ENCODE measurements at regions not wholly inside any gene's neighbourhood (a gene's known extent, or its start where the extent isn't known, plus 50 kb on each side); places are given as distances from the start of the nearest gene placed in this dataset.

GRCh38 chr6:119598883-119599282 lies 249.3 kb upstream of the MAN1A1 start:
- Histone ChIP-seq H3K27ac (ENCODE audit: low read length) (no peak overlapping the region), H3K9me3 (ENCODE audit: insufficient read depth, low read length) (no peaks in the 10 kb centered on the region), H3K4me3 (ENCODE audit: low read length) (no peak overlapping the region), H3K36me3 (replicated peaks; ENCODE audit: low read depth, low read length) (no peaks in the 10 kb centered on the region), H3K27me3 (ENCODE audit: low read depth, low read length) (no peaks in the 10 kb centered on the region), H3K4me1 (ENCODE audit: low read length) (no peaks in the 10 kb centered on the region), H3K9ac (ENCODE audit: low read length) (no peak overlapping the region), H3K79me2 (ENCODE audit: low read length) (no peaks in the 10 kb centered on the region), H3K4me2 (ENCODE audit: low read length) (no peak overlapping the region), H2AFZ (ENCODE audit: low read depth, low read length) (no peak overlapping the region), H4K20me1 (ENCODE audit: insufficient read depth, low read length) (no peaks in the 10 kb centered on the region)
- no peak for TF ChIP-seq EZH2phosphoT487 (IDR thresholded peaks at IDR 0.05; ENCODE audit: low read depth)

- Histone ChIP-seq H3K4me1 (ENCODE audit: low read length) (no peaks in the 10 kb centered on the region), H3K79me2 (ENCODE audit: low read length) (no peaks in the 10 kb centered on the region), H3K27ac (ENCODE audit: low read length) (no peak overlapping the region), H3K27me3 (ENCODE audit: low read depth, low read length) (no peaks in the 10 kb centered on the region), H4K20me1 (ENCODE audit: insufficient read depth, low read length) (no peaks in the 10 kb centered on the region), H2AFZ (ENCODE audit: low read depth, low read length) (no peak overlapping the region), H3K4me3 (ENCODE audit: low read length) (no peak overlapping the region), H3K9ac (ENCODE audit: low read length) (no peak overlapping the region), H3K36me3 (replicated peaks; ENCODE audit: low read depth, low read length) (no peaks in the 10 kb centered on the region), H3K9me3 (ENCODE audit: insufficient read depth, low read length) (no peaks in the 10 kb centered on the region), H3K4me2 (ENCODE audit: low read length) (no peak overlapping the region)
- no peak for TF ChIP-seq CTCF (IDR thresholded peaks at IDR 0.05; ENCODE audit: low read depth, low read length)
- no peak for TF ChIP-seq EZH2phosphoT487 (IDR thresholded peaks at IDR 0.05; ENCODE audit: low read depth)
Observed at GRCh38 chr6:119594907-119595306, 245.3 kb upstream of the MAN1A1 start.

- no peaks in the 10 kb centered on the region for H3K27me3 ChIP-seq (ENCODE audit: low read depth, low read length)
- no peaks in the 10 kb centered on the region for H3K36me3 ChIP-seq (replicated peaks; ENCODE audit: low read depth, low read length)
- H3K9me3 ChIP-seq (ENCODE audit: insufficient read depth, low read length), result no peaks in the 10 kb centered on the region
- no peak overlapping the region for H3K9ac ChIP-seq (ENCODE audit: low read length)
- H3K4me2 ChIP-seq (ENCODE audit: low read length), result no peak overlapping the region
- no peak overlapping the region for H3K27ac ChIP-seq (ENCODE audit: low read length)
- no peaks in the 10 kb centered on the region for H3K79me2 ChIP-seq (ENCODE audit: low read length)
- TF ChIP-seq CTCF (IDR thresholded peaks at IDR 0.05; ENCODE audit: low read depth, low read length), result no peak
- H2AFZ ChIP-seq (ENCODE audit: low read depth, low read length), result no peak overlapping the region
- no peak overlapping the region for H3K4me3 ChIP-seq (ENCODE audit: low read length)
- no peaks in the 10 kb centered on the region for H4K20me1 ChIP-seq (ENCODE audit: insufficient read depth, low read length)
- H3K4me1 ChIP-seq (ENCODE audit: low read length), result peaks cover 15% of the 10 kb centered on the region
Observed at GRCh38 chr6:119591235-119591634, 241.7 kb upstream of the MAN1A1 start.

GRCh38 chr6:119590066-119590465 lies 240.5 kb upstream of the MAN1A1 start:
- no peaks in the 10 kb centered on the region for H3K27me3 ChIP-seq (ENCODE audit: low read depth, low read length)
- H2AFZ ChIP-seq (ENCODE audit: low read depth, low read length), result no peak overlapping the region
- no peak overlapping the region for H3K27ac ChIP-seq (ENCODE audit: low read length)
- H4K20me1 ChIP-seq (ENCODE audit: insufficient read depth, low read length), result no peaks in the 10 kb centered on the region
- no peaks in the 10 kb centered on the region for H3K36me3 ChIP-seq (replicated peaks; ENCODE audit: low read depth, low read length)
- no peak overlapping the region for H3K9ac ChIP-seq (ENCODE audit: low read length)
- no peak overlapping the region for H3K4me2 ChIP-seq (ENCODE audit: low read length)
- H3K4me1 ChIP-seq (ENCODE audit: low read length), result peaks cover 21% of the 10 kb centered on the region
- H3K9me3 ChIP-seq (ENCODE audit: insufficient read depth, low read length), result no peaks in the 10 kb centered on the region
- no peaks in the 10 kb centered on the region for H3K79me2 ChIP-seq (ENCODE audit: low read length)
- TF ChIP-seq EZH2phosphoT487 (IDR thresholded peaks at IDR 0.05; ENCODE audit: low read depth), result no peak
- TF ChIP-seq CTCF (IDR thresholded peaks at IDR 0.05; ENCODE audit: low read depth, low read length), result no peak
- H3K4me3 ChIP-seq (ENCODE audit: low read length), result no peak overlapping the region

- Histone ChIP-seq H3K4me2 (ENCODE audit: low read length) (no peak overlapping the region), H3K9me3 (ENCODE audit: insufficient read depth, low read length) (no peaks in the 10 kb centered on the region), H3K79me2 (ENCODE audit: low read length) (no peaks in the 10 kb centered on the region), H3K4me1 (ENCODE audit: low read length) (peaks cover 21% of the 10 kb centered on the region), H3K27me3 (ENCODE audit: low read depth, low read length) (no peaks in the 10 kb centered on the region), H4K20me1 (ENCODE audit: insufficient read depth, low read length) (no peaks in the 10 kb centered on the region), H2AFZ (ENCODE audit: low read depth, low read length) (no peak overlapping the region), H3K36me3 (replicated peaks; ENCODE audit: low read depth, low read length) (no peaks in the 10 kb centered on the region), H3K9ac (ENCODE audit: low read length) (no peak overlapping the region), H3K27ac (ENCODE audit: low read length) (no peak overlapping the region), H3K4me3 (ENCODE audit: low read length) (no peak overlapping the region)
- TF ChIP-seq CTCF (IDR thresholded peaks at IDR 0.05; ENCODE audit: low read depth, low read length) (no peak), EZH2phosphoT487 (IDR thresholded peaks at IDR 0.05; ENCODE audit: low read depth) (no peak)
Observed at GRCh38 chr6:119587537-119587936, 238.0 kb upstream of the MAN1A1 start.
